WTC11 (cell line): ENCODE measurements at regions not wholly inside any gene's neighbourhood (a gene's known extent, or its start where the extent isn't known, plus 50 kb on each side); places are given as distances from the start of the nearest gene placed in this dataset.

ENCODE experiments used
- ATAC-seq: fragments of 200-7000 bp; cut with Tn5 transposase; 2 replicates; pipeline ENCODE4 v1.10.0; 2021; ENCODE audit warnings: mild to moderate bottlenecking, moderate library complexity
- CTCF ChIA-PET: fragments of 300-600 bp; sonication (Branson Sonifier 250); formaldehyde crosslinking; loops from one replicate; lab custom pipeline; 2021; ENCODE audit warnings: antibody characterized with exemption; lab: Charles Lee
- POLR2A ChIA-PET: fragments of 350-600 bp; sonication (Branson Sonifier 250); formaldehyde crosslinking; loops from one replicate; lab custom pipeline; 2021; ENCODE audit warnings: antibody characterized with exemption; lab: Charles Lee
- DNase-seq: peaks from one replicate; pipeline ENCODE4 v3.0.0; 2021; ENCODE audit warnings: low spot score
- H3K27ac Mint-ChIP-seq: 2 replicates; pipeline ENCODE4 v1.8.0; 2021; ENCODE audit warnings: mixed read lengths
- H3K27me3 Mint-ChIP-seq: 2 replicates; pipeline ENCODE4 v1.8.0; 2021; ENCODE audit warnings: low read depth, mild to moderate bottlenecking, moderate library complexity, mixed read lengths
- H3K36me3 Mint-ChIP-seq: 2 replicates; pipeline ENCODE4 v1.8.0; 2021; ENCODE audit warnings: mixed read lengths
- H3K4me1 Mint-ChIP-seq: 2 replicates; pipeline ENCODE4 v1.8.0; 2022; ENCODE audit warnings: mixed read lengths
- H3K4me3 Mint-ChIP-seq: 2 replicates; pipeline ENCODE4 v1.8.0; 2021; ENCODE audit warnings: mild to moderate bottlenecking, moderate library complexity, mixed read lengths
- H3K9me3 Mint-ChIP-seq: 2 replicates; pipeline ENCODE4 v1.8.0; 2021; ENCODE audit warnings: mixed read lengths
- EMX1 ChIP-seq: fragments of 250-450 bp; sonication (Bioruptor Pico); IDR thresholded peaks from 2 replicates; pipeline ENCODE4 v1.8.0; 2021; ENCODE audit warnings: mild to moderate bottlenecking
- GTF2I ChIP-seq: fragments of 250-450 bp; sonication (Bioruptor Pico); conservative IDR thresholded peaks from 2 replicates; pipeline ENCODE4 v1.4.0; 2021; ENCODE audit warnings: mild to moderate bottlenecking
- MXD4 ChIP-seq: fragments of 250-450 bp; sonication (Bioruptor Pico); IDR thresholded peaks from 2 replicates; pipeline ENCODE4 v1.8.0; 2021; ENCODE audit warnings: mild to moderate bottlenecking, moderate library complexity, borderline replicate concordance
- NR2C2 ChIP-seq: sonication (generic); formaldehyde crosslinking; IDR thresholded peaks from 2 replicates; pipeline ENCODE4 v1.8.0; 2022; ENCODE audit warnings: mild to moderate bottlenecking, missing genetic modification reagents
- SMAD3 ChIP-seq: sonication (generic); formaldehyde crosslinking; IDR thresholded peaks from 2 replicates; pipeline ENCODE4 v1.8.0; 2022; ENCODE audit warnings: missing genetic modification reagents, mild to moderate bottlenecking, borderline replicate concordance
- ZNF263 ChIP-seq: sonication (generic); formaldehyde crosslinking; IDR thresholded peaks from 2 replicates; pipeline ENCODE4 v1.8.1; 2022; ENCODE audit warnings: low read depth, mild to moderate bottlenecking, moderate library complexity, missing genetic modification reagents
- ZNF396 ChIP-seq: fragments of 250-450 bp; sonication (Bioruptor Pico); IDR thresholded peaks from 2 replicates; pipeline ENCODE4 v1.8.0; 2021; ENCODE audit warnings: mild to moderate bottlenecking, moderate library complexity, borderline replicate concordance
- ZNF416 ChIP-seq: fragments of 250-450 bp; sonication (Bioruptor Pico); IDR thresholded peaks from 2 replicates; pipeline ENCODE4 v1.9.0; 2021; ENCODE audit warnings: mild to moderate bottlenecking, inconsistent platforms
- TF ChIP-seq, protein P1 (sequence below): fragments of 250-450 bp; sonication (Bioruptor Pico); IDR thresholded peaks from 2 replicates; pipeline ENCODE4 v1.9.0; 2021; ENCODE audit warnings: mild to moderate bottlenecking
- TF ChIP-seq, protein P2 (sequence below): sonication (generic); formaldehyde crosslinking; IDR thresholded peaks from 2 replicates; pipeline ENCODE4 v1.8.1; 2022; ENCODE audit warnings: low read depth, missing genetic modification reagents, borderline replicate concordance
- TF ChIP-seq, protein P3 (sequence below): fragments of 250-450 bp; sonication (Bioruptor Pico); IDR thresholded peaks from 2 replicates; pipeline ENCODE4 v1.9.0; 2021; ENCODE audit warnings: mild to moderate bottlenecking
- TF ChIP-seq, protein P4 (sequence below): sonication (generic); formaldehyde crosslinking; IDR thresholded peaks from 2 replicates; pipeline ENCODE4 v1.8.1; 2023; ENCODE audit warnings: mild to moderate bottlenecking, missing genetic modification reagents
- TF ChIP-seq, protein P5 (sequence below): sonication (generic); formaldehyde crosslinking; conservative IDR thresholded peaks from 2 replicates; pipeline ENCODE4 v1.8.1; 2022; ENCODE audit warnings: mild to moderate bottlenecking, missing genetic modification reagents
- TF ChIP-seq, protein P6 (sequence below): sonication (generic); formaldehyde crosslinking; IDR thresholded peaks from 2 replicates; pipeline ENCODE4 v1.8.0; 2022; ENCODE audit warnings: mild to moderate bottlenecking, missing genetic modification reagents
- TF ChIP-seq, protein P7 (sequence below): sonication (generic); formaldehyde crosslinking; IDR thresholded peaks from 2 replicates; pipeline ENCODE4 v1.8.0; 2022; ENCODE audit warnings: mild to moderate bottlenecking, missing genetic modification reagents
- TF ChIP-seq, protein P8 (sequence below): sonication (generic); formaldehyde crosslinking; IDR thresholded peaks from 2 replicates; pipeline ENCODE4 v1.8.1; 2022; ENCODE audit warnings: mild to moderate bottlenecking, moderate library complexity, missing genetic modification reagents

DNA sequence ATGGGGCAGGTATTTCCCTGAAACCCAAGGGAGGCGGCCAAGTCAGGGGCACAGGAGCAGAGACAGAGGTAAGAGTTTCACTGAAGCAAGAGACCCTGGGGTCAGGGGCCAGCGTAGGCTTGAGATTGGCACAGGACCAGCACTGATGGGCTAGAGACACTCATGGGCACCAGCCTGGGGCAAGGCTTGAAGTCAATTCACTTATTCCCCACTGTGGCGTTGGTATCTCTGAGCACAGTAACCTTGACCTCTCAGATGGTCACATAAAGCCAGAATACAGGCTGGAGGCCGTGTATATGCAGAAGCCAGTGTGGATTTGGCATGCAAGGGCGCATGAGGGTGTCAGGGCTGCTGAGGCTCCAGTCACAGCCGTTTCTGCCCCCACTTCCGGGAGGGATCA, 173.5 kb upstream of the GPR12 start (continued):
- TF ChIP-seq, protein P1, sequence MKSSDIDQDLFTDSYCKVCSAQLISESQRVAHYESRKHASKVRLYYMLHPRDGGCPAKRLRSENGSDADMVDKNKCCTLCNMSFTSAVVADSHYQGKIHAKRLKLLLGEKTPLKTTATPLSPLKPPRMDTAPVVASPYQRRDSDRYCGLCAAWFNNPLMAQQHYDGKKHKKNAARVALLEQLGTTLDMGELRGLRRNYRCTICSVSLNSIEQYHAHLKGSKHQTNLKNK (CRISPR knock-in tag) = no peak
- TF ChIP-seq EMX1 (CRISPR knock-in tag) = no peak
- no peak for TF ChIP-seq GTF2I (CRISPR knock-in tag)
- TF ChIP-seq SMAD3 (CRISPR knock-in tag) = no peak
- TF ChIP-seq, protein P2, sequence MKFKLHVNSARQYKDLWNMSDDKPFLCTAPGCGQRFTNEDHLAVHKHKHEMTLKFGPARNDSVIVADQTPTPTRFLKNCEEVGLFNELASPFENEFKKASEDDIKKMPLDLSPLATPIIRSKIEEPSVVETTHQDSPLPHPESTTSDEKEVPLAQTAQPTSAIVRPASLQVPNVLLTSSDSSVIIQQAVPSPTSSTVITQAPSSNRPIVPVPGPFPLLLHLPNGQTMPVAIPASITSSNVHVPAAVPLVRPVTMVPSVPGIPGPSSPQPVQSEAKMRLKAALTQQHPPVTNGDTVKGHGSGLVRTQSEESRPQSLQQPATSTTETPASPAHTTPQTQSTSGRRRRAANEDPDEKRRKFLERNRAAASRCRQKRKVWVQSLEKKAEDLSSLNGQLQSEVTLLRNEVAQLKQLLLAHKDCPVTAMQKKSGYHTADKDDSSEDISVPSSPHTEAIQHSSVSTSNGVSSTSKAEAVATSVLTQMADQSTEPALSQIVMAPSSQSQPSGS (CRISPR knock-in tag) = no peak
- TF ChIP-seq, protein P3, sequence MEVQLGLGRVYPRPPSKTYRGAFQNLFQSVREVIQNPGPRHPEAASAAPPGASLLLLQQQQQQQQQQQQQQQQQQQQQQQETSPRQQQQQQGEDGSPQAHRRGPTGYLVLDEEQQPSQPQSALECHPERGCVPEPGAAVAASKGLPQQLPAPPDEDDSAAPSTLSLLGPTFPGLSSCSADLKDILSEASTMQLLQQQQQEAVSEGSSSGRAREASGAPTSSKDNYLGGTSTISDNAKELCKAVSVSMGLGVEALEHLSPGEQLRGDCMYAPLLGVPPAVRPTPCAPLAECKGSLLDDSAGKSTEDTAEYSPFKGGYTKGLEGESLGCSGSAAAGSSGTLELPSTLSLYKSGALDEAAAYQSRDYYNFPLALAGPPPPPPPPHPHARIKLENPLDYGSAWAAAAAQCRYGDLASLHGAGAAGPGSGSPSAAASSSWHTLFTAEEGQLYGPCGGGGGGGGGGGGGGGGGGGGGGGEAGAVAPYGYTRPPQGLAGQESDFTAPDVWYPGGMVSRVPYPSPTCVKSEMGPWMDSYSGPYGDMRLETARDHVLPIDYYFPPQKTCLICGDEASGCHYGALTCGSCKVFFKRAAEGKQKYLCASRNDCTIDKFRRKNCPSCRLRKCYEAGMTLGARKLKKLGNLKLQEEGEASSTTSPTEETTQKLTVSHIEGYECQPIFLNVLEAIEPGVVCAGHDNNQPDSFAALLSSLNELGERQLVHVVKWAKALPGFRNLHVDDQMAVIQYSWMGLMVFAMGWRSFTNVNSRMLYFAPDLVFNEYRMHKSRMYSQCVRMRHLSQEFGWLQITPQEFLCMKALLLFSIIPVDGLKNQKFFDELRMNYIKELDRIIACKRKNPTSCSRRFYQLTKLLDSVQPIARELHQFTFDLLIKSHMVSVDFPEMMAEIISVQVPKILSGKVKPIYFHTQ (CRISPR knock-in tag) = no peak

DNA sequence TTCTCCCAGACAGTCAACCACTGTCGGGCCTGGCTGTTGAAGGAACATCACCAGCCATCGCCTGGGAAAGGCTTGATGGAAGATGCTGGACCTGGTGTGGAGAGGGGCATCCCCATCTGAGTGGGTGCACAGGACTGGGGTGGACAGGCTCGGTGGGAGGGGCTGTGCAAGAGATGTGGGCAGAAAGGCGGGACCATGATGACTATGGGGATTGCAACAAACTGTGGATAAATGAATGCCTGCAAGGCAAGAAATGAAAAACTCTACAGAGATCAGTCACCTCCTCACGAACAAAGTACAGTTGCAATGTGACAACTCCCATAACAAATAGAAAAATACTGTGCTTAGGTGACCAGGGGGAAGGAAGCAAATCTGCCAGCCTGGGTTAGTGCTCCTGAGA, 171.9 kb upstream of the GPR12 start:
- Mint-ChIP-seq H3K4me3 (no peak overlapping the region), H3K36me3 (peaks cover 3% of the 10 kb centered on the region; the same call in 1 of the 2 replicates), H3K4me1 (0 out of 2 replicates have a peak, but pooled peaks cover 2% of the 10 kb centered on the region), H3K27me3 (no peaks in the 10 kb centered on the region; the same call in 1 of the 2 replicates), H3K27ac (no peak overlapping the region), H3K9me3 (peaks cover 19% of the 10 kb centered on the region)
- no peak for TF ChIP-seq ZNF416 (CRISPR knock-in tag)
- TF ChIP-seq, protein P4, sequence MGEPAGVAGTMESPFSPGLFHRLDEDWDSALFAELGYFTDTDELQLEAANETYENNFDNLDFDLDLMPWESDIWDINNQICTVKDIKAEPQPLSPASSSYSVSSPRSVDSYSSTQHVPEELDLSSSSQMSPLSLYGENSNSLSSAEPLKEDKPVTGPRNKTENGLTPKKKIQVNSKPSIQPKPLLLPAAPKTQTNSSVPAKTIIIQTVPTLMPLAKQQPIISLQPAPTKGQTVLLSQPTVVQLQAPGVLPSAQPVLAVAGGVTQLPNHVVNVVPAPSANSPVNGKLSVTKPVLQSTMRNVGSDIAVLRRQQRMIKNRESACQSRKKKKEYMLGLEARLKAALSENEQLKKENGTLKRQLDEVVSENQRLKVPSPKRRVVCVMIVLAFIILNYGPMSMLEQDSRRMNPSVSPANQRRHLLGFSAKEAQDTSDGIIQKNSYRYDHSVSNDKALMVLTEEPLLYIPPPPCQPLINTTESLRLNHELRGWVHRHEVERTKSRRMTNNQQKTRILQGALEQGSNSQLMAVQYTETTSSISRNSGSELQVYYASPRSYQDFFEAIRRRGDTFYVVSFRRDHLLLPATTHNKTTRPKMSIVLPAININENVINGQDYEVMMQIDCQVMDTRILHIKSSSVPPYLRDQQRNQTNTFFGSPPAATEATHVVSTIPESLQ (CRISPR knock-in tag) = no peak
- TF ChIP-seq ZNF263 (CRISPR knock-in tag) = no peak
- TF ChIP-seq MXD4 (CRISPR knock-in tag) = no peak
- TF ChIP-seq, protein P5, sequence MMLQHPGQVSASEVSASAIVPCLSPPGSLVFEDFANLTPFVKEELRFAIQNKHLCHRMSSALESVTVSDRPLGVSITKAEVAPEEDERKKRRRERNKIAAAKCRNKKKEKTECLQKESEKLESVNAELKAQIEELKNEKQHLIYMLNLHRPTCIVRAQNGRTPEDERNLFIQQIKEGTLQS (CRISPR knock-in tag) = no peak
- TF ChIP-seq ZNF396 (CRISPR knock-in tag) = no peak
- TF ChIP-seq, protein P6, sequence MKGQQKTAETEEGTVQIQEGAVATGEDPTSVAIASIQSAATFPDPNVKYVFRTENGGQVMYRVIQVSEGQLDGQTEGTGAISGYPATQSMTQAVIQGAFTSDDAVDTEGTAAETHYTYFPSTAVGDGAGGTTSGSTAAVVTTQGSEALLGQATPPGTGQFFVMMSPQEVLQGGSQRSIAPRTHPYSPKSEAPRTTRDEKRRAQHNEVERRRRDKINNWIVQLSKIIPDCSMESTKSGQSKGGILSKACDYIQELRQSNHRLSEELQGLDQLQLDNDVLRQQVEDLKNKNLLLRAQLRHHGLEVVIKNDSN = no peak
- TF ChIP-seq, protein P7, sequence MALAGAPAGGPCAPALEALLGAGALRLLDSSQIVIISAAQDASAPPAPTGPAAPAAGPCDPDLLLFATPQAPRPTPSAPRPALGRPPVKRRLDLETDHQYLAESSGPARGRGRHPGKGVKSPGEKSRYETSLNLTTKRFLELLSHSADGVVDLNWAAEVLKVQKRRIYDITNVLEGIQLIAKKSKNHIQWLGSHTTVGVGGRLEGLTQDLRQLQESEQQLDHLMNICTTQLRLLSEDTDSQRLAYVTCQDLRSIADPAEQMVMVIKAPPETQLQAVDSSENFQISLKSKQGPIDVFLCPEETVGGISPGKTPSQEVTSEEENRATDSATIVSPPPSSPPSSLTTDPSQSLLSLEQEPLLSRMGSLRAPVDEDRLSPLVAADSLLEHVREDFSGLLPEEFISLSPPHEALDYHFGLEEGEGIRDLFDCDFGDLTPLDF (CRISPR knock-in tag) = no peak
- TF ChIP-seq NR2C2 (CRISPR knock-in tag) = no peak
- TF ChIP-seq, protein P8, sequence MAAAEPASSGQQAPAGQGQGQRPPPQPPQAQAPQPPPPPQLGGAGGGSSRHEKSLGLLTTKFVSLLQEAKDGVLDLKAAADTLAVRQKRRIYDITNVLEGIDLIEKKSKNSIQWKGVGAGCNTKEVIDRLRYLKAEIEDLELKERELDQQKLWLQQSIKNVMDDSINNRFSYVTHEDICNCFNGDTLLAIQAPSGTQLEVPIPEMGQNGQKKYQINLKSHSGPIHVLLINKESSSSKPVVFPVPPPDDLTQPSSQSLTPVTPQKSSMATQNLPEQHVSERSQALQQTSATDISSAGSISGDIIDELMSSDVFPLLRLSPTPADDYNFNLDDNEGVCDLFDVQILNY (CRISPR knock-in tag) = no peak
- DNase-seq = no peak
- no peak for ATAC-seq
- ChIA-PET POLR2A (no interaction called here), CTCF (interaction anchor here (1.2 kb wide), 1 partner anchor 59 kb away, joined by 5 read pairs; no protein-coding TSS in a partner anchor)
